HepG2 (cell line): ENCODE measurements at regions not wholly inside any gene's neighbourhood (a gene's known extent, or its start where the extent isn't known, plus 50 kb on each side); places are given as distances from the start of the nearest gene placed in this dataset.

Experiments
- ATAC-seq: fragments of 200-7000 bp; cut with Tn5 transposase; 3 replicates; pipeline ENCODE4 v1.9.1; 2020; ENCODE audit warnings: mild to moderate bottlenecking, moderate library complexity
- BruUV-seq: library from RNA; stranded (reverse); fragments of 400-500 nt; replicated peaks from 2 replicates; lab custom pipeline; 2021; lab: Mats Ljungman, UMichigan
- CTCF ChIA-PET: fragments of 300-600 bp; formaldehyde crosslinking; extraction: SDS; loops from one replicate; lab custom pipeline; 2021; ENCODE audit warnings: low total read pairs, inconsistent platforms, low intra/inter-chr PET ratio; lab: Yijun Ruan, JAX
- POLR2A ChIA-PET: fragments of 350-600 bp; sonication (Branson Sonifier 250); formaldehyde crosslinking; loops from one replicate; lab custom pipeline; 2020; ENCODE audit warnings: antibody characterized with exemption, inconsistent platforms; lab: Yijun Ruan, JAX
- DNase-seq: peaks from one replicate; pipeline ENCODE4 v3.0.0-alpha.2; 2015; ENCODE audit warnings: low spot score
- FAIRE-seq: peaks from 3 replicates; lab custom pipeline; 2011; peaks lifted over from hg19 to GRCh38; lab: Jason Lieb, UNC
- H2AFZ ChIP-seq: one replicate; pipeline ENCODE4 v1.6.1; 2011; ENCODE audit warnings: low read length, inconsistent platforms
- H3K27ac ChIP-seq: fragments of 300-600 bp; 3 replicates; pipeline ENCODE4 v1.8.0; 2011; ENCODE audit warnings: mixed run types, mild to moderate bottlenecking, mixed read lengths, low read length, inconsistent platforms; ENCODE audit not compliant: insufficient read depth; ENCODE audit errors: extremely low read length
- H3K27me3 ChIP-seq, 2 experiments: fragments of 200-600 bp in 1 of 2; 2 replicates in 1 of 2; 3 replicates in 1 of 2; pipeline versions ENCODE4 v1.6.0 to v1.8.0; 2011; ENCODE audit warnings: low read length in 2 of 2, mild to moderate bottlenecking in 2 of 2, moderate library complexity in 2 of 2, inconsistent platforms in 1 of 2; ENCODE audit not compliant: insufficient read depth in 2 of 2, control insufficient read depth in 1 of 2
- H3K36me3 ChIP-seq, 2 experiments: fragments of 200-600 bp in 1 of 2; replicated peaks in 1 of 2; 2 replicates in 1 of 2; 3 replicates in 1 of 2; pipeline versions ENCODE4 v1.5.1 to v1.8.0; 2011; ENCODE audit warnings: low read length in 2 of 2, inconsistent platforms in 1 of 2; ENCODE audit not compliant: insufficient read depth in 2 of 2, control insufficient read depth in 1 of 2
- H3K4me1 ChIP-seq: 2 replicates; pipeline ENCODE4 v1.5.1; 2012; ENCODE audit warnings: low read length, inconsistent platforms; ENCODE audit not compliant: insufficient read depth
- H3K4me2 ChIP-seq: 2 replicates; pipeline ENCODE4 v1.6.0; 2011; ENCODE audit warnings: low read depth, low read length, inconsistent platforms
- H3K4me3 ChIP-seq, 3 experiments: fragments of 200-600 bp in 1 of 3; sonication (generic), shearing (Covaris generic) in 1 of 3; replicated peaks in 1 of 3; 2 replicates each; pipeline ENCODE4 v1.5.1; 2011 to 2016; ENCODE audit warnings: low read length in 3 of 3, inconsistent platforms in 2 of 3, low read depth in 2 of 3, mild to moderate bottlenecking in 2 of 3, control low read depth in 1 of 3, mixed read lengths in 1 of 3; ENCODE audit not compliant: insufficient read depth in 1 of 3
- H3K79me2 ChIP-seq: one replicate; pipeline ENCODE4 v1.6.1; 2011; ENCODE audit warnings: low read length, inconsistent platforms; ENCODE audit not compliant: insufficient read depth
- H3K9ac ChIP-seq: 2 replicates; pipeline ENCODE4 v1.6.0; 2011; ENCODE audit warnings: mild to moderate bottlenecking, low read depth, low read length, inconsistent platforms; ENCODE audit not compliant: insufficient read depth
- H3K9me3 ChIP-seq: 2 replicates; pipeline ENCODE4 v1.5.1; 2012; ENCODE audit warnings: mild to moderate bottlenecking, low read length
- H4K20me1 ChIP-seq: 2 replicates; pipeline ENCODE4 v1.6.0; 2011; ENCODE audit warnings: inconsistent platforms, mild to moderate bottlenecking, low read length, moderate library complexity; ENCODE audit not compliant: insufficient read depth
- GABPB1 ChIP-seq: IDR thresholded peaks from 2 replicates; pipeline ENCODE4 v1.6.1; 2016; ENCODE audit warnings: mild to moderate bottlenecking, missing genetic modification reagents, moderate library complexity, missing compliant biosample characterization
- GLI4 ChIP-seq: sonication (generic); formaldehyde crosslinking; IDR thresholded peaks from 2 replicates; pipeline ENCODE4 v1.5.1; 2020; ENCODE audit warnings: missing genetic modification reagents, mild to moderate bottlenecking, moderate library complexity, borderline replicate concordance
- HDAC2 ChIP-seq: sonication (generic); formaldehyde crosslinking; IDR thresholded peaks from 2 replicates; pipeline ENCODE4 v1.4.0; 2020; ENCODE audit warnings: missing genetic modification reagents
- NFRKB ChIP-seq: fragments of 450-650 bp; IDR thresholded peaks from 2 replicates; pipeline ENCODE4 v1.6.1; 2017
- RFX1 ChIP-seq: fragments of 450-650 bp; IDR thresholded peaks from 2 replicates; pipeline ENCODE4 v1.6.1; 2017
- RORA ChIP-seq: sonication (generic); formaldehyde crosslinking; IDR thresholded peaks from 2 replicates; pipeline ENCODE4 v1.5.0; 2020; ENCODE audit warnings: mild to moderate bottlenecking, missing genetic modification reagents, moderate library complexity
- SRSF4 ChIP-seq: fragments of 200-400 bp; formaldehyde crosslinking; IDR thresholded peaks from one replicate; pipeline ENCODE4 v1.6.1; 2018; ENCODE audit warnings: mild to moderate bottlenecking, low read depth, low read length, moderate library complexity; ENCODE audit not compliant: poor library complexity, severe bottlenecking
- TARDBP ChIP-seq: sonication (generic); formaldehyde crosslinking; IDR thresholded peaks from 2 replicates; pipeline ENCODE4 v1.8.0; 2022; ENCODE audit warnings: mild to moderate bottlenecking, missing genetic modification reagents
- THRA ChIP-seq: sonication (generic); formaldehyde crosslinking; IDR thresholded peaks from 2 replicates; pipeline ENCODE4 v1.4.0; 2020; ENCODE audit warnings: missing genetic modification reagents, borderline replicate concordance
- XRCC5 ChIP-seq: fragments of 200-400 bp; formaldehyde crosslinking; optimal IDR thresholded peaks from 2 replicates; pipeline ENCODE3; 2017; ENCODE audit warnings: mild to moderate bottlenecking, low read length
- YEATS4 ChIP-seq: sonication (generic); formaldehyde crosslinking; IDR thresholded peaks from 2 replicates; pipeline ENCODE4 v1.4.0; 2020; ENCODE audit warnings: missing genetic modification reagents, borderline replicate concordance
- ZNF20 ChIP-seq: sonication (generic); formaldehyde crosslinking; IDR thresholded peaks from 2 replicates; pipeline ENCODE4 v1.4.0; 2020; ENCODE audit warnings: mild to moderate bottlenecking, moderate library complexity, missing genetic modification reagents
- ZNF205 ChIP-seq: IDR thresholded peaks from 2 replicates; pipeline ENCODE4 v1.6.1; 2018; ENCODE audit warnings: missing biosample characterization, missing genetic modification reagents
- ZNF414 ChIP-seq: sonication (generic); formaldehyde crosslinking; IDR thresholded peaks from 2 replicates; pipeline ENCODE4 v1.5.0; 2020; ENCODE audit warnings: missing genetic modification reagents
- WGBS: methylation state at CpG from one replicate; pipeline ENCODE4 v1.1.6; 2017; ENCODE audit warnings: low lambda C conversion rate; 5-methylcytosine and 5-hydroxymethylcytosine counted together
- in situ Hi-C: cut with HindIII; loops from 2 replicates; pipeline ENCODE4 v1.10.0; 2017; ENCODE audit warnings: low pct_unique_long_range_greater_than_20kb; ENCODE audit not compliant: extremely low pct_ligation_motif_present
- intact Hi-C: fragments of 100-400 bp; cut with micrococcal nuclease; formaldehyde crosslinking; loops from one replicate; pipeline ENCODE4 v1.10.0; 2022; ENCODE audit not compliant: unreplicated experiment
- TF ChIP-seq, protein P1 (sequence below): sonication (generic); formaldehyde crosslinking; IDR thresholded peaks from 2 replicates; pipeline ENCODE4 v1.4.0; 2020; ENCODE audit warnings: missing genetic modification reagents

DNA sequence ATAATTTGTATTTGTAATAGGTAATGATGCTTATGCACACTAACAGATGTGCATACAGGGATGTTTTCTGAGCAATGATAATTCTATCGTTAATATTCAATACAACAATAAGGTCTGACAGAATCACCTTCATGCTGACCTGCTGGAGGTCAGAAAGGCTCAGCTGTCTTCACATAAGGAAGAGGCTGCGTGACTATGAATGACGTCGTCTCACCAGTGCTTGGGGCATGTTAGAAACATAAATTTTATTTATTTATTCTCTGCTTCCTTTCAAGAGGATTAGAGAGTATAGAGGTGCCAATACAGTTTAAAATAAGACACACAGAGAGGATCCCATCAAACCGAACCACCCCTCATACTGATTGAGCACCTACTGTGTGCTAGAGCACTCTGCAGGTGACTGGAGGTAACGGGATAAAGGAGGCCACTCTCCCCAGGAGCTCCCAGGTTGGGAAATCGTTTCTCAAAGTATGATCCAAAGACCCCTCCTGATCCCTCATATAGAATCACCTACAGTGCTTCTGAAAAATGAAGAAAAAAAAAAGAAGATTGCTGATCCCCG, 265.6 kb upstream of the NPVF start (continued):
- TF ChIP-seq ZNF414 (CRISPR knock-in tag) (no peak), GLI4 (CRISPR knock-in tag) (no peak), YEATS4 (no peak), THRA (no peak), GABPB1 (CRISPR knock-in tag) (no peak)
- TF ChIP-seq, protein P1, sequence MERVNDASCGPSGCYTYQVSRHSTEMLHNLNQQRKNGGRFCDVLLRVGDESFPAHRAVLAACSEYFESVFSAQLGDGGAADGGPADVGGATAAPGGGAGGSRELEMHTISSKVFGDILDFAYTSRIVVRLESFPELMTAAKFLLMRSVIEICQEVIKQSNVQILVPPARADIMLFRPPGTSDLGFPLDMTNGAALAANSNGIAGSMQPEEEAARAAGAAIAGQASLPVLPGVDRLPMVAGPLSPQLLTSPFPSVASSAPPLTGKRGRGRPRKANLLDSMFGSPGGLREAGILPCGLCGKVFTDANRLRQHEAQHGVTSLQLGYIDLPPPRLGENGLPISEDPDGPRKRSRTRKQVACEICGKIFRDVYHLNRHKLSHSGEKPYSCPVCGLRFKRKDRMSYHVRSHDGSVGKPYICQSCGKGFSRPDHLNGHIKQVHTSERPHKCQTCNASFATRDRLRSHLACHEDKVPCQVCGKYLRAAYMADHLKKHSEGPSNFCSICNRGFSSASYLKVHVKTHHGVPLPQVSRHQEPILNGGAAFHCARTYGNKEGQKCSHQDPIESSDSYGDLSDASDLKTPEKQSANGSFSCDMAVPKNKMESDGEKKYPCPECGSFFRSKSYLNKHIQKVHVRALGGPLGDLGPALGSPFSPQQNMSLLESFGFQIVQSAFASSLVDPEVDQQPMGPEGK (CRISPR knock-in tag): no peak

GRCh38 chr7:25494896-25495295, 266.6 kb upstream of the NPVF start:
- in situ Hi-C loops (no loop called here), intact Hi-C loops (no loop called here)
- no peak overlapping the region for H3K4me2 ChIP-seq
- FAIRE-seq: no peak
- no peak overlapping the region for H3K4me3 ChIP-seq
- 29% methylated on average over 2 of the region's 2 CpGs for WGBS
- no peak for TF ChIP-seq RFX1
- no peak for TF ChIP-seq ZNF205 (CRISPR knock-in tag)
- no peak for TF ChIP-seq RORA (CRISPR knock-in tag)
- TF ChIP-seq TARDBP (CRISPR knock-in tag): no peak
- TF ChIP-seq SRSF4: no peak
- no peak for TF ChIP-seq NFRKB
- no peak for TF ChIP-seq XRCC5
- no peak for TF ChIP-seq ZNF20 (CRISPR knock-in tag)
- no peak for TF ChIP-seq HDAC2 (CRISPR knock-in tag)
- H3K36me3 ChIP-seq: no peaks in the 10 kb centered on the region
- DNase-seq: no peak
- no peaks in the 10 kb centered on the region for H3K9me3 ChIP-seq
- no peak overlapping the region for H3K9ac ChIP-seq
- H3K4me1 ChIP-seq: no peaks in the 10 kb centered on the region
- peaks cover 0 to 13% of the 10 kb centered on the region in 2 experiments; a peak in 1 of 5 replicates for H3K27me3 ChIP-seq
- ChIA-PET CTCF (no interaction called here), POLR2A (no interaction called here)
- no peaks in the 10 kb centered on the region for H4K20me1 ChIP-seq
- no peak for ATAC-seq
- H2AFZ ChIP-seq: no peak overlapping the region
- H3K79me2 ChIP-seq: no peaks in the 10 kb centered on the region
- no peak overlapping the region for H3K27ac ChIP-seq
- BruUV-seq: no TSS peak
